ENCODE measurements at regions not wholly inside any gene's neighbourhood (a gene's known extent, or its start where the extent isn't known, plus 50 kb on each side); places are given as distances from the start of the nearest gene placed in this dataset.

DNA sequence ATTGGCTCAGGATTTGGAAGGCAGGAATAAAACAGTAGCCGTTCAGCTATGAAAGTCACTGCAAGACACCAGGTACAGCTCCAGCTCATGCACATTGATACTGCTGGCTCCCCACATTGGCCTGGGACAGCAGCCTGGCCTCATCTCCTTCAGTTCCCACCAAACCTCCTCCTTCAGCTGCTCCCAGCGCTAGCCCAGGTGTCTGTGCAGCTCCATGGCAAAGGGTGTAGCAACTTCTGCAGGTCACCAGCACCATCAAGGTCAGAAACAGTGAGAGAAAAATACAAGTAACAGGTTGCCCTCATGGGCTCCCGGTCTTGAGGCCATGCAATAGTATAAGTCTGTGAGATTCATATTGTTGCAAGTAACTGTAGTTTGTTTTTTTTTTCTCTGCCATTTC is 216.7 kb upstream of the CTAGE1 start:
- Histone ChIP-seq H3K4me1 (no peaks in the 10 kb centered on the region), H3K9me3 (no peaks in the 10 kb centered on the region), H3K27me3 (ENCODE audit: insufficient read depth in 3 of 3, low read length in 2 of 3) (no peaks in the 10 kb centered on the region), H3K27ac (no peak overlapping the region), H3K36me3 (ENCODE audit: insufficient read depth in 1 of 2, low read depth in 1 of 2) (no peaks in the 10 kb centered on the region), H3K4me3 (no peak overlapping the region)
- TF ChIP-seq, protein P1, sequence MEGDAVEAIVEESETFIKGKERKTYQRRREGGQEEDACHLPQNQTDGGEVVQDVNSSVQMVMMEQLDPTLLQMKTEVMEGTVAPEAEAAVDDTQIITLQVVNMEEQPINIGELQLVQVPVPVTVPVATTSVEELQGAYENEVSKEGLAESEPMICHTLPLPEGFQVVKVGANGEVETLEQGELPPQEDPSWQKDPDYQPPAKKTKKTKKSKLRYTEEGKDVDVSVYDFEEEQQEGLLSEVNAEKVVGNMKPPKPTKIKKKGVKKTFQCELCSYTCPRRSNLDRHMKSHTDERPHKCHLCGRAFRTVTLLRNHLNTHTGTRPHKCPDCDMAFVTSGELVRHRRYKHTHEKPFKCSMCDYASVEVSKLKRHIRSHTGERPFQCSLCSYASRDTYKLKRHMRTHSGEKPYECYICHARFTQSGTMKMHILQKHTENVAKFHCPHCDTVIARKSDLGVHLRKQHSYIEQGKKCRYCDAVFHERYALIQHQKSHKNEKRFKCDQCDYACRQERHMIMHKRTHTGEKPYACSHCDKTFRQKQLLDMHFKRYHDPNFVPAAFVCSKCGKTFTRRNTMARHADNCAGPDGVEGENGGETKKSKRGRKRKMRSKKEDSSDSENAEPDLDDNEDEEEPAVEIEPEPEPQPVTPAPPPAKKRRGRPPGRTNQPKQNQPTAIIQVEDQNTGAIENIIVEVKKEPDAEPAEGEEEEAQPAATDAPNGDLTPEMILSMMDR (IDR thresholded peaks at IDR 0.05) = no peak
- intact Hi-C loops (cut with DNase I) = no loop called here
- ATAC-seq = no peak
- no peak for DNase-seq
- 67 to 80% (median 73%) methylated on average over 3 of the region's 3 CpGs for WGBS, 3 donors

DNA sequence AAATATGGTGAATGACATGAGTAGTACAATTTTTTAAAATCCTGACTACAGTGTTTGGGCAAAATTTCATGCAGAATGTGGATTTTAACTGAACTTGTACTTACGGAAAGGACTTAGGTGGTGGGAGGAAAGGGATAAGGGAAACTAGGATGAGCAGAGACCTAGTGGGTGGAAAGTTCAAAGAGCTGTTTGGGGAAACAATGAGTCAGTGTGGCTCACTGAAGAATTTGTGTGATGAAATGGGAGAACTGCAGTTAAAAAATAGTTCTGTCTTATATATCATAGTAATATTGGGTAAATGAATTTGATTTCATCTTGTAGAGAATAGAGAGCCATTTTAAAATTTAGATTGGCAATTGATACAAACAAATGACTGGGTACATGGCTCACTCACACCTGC is 220.1 kb upstream of the CTAGE1 start:
- TF ChIP-seq, protein P1 (IDR thresholded peaks at IDR 0.05) = no peak
- WGBS, 3 donors = 85 to 91% (median 89%) methylated on average over 1 of the region's 1 CpG
- no peak for ATAC-seq

DNA sequence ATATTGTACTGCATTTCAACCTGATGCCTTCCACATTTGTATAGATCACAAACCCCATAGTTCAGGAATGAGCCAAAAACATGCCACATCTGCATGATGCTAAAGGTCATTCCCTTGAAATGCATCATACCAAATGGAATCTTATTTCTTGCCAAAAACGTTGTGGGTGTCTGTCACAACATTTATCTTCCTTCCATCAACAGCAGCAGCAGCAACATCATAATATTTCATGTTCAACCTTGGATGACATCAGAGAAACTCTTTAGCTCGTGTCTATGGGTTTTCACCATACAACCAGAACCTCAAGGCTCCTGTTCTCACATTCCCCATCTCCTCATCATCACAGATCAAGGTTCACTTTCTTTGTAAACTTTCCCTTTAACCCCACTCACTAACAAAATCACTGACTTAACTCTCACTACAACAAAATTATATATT is 221.3 kb upstream of the CTAGE1 start:
- TF ChIP-seq, protein P1 (IDR thresholded peaks at IDR 0.05) = no peak
- intact Hi-C loops (cut with DNase I) = no loop called here
- H3K27ac ChIP-seq = no peak overlapping the region
- H3K9me3 ChIP-seq = no peaks in the 10 kb centered on the region
- no peak for DNase-seq
- WGBS, 3 donors = 33 to 42% (median 34%) methylated on average over 2 of the region's 2 CpGs
- no peaks in the 10 kb centered on the region for H3K4me1 ChIP-seq
- ATAC-seq = no peak
- no peaks in the 10 kb centered on the region for H3K36me3 ChIP-seq (ENCODE audit: insufficient read depth in 1 of 2, low read depth in 1 of 2)
- no peaks in the 10 kb centered on the region for H3K27me3 ChIP-seq (ENCODE audit: insufficient read depth in 3 of 3, low read length in 2 of 3)
- no peak overlapping the region for H3K4me3 ChIP-seq

More for the DNA sequence above, 220.1 kb upstream of the CTAGE1 start:
- Histone ChIP-seq H3K36me3 (ENCODE audit: insufficient read depth in 1 of 2, low read depth in 1 of 2) (no peaks in the 10 kb centered on the region), H3K9me3 (no peaks in the 10 kb centered on the region), H3K4me3 (no peak overlapping the region), H3K4me1 (no peaks in the 10 kb centered on the region), H3K27me3 (ENCODE audit: insufficient read depth in 3 of 3, low read length in 2 of 3) (no peaks in the 10 kb centered on the region), H3K27ac (no peak overlapping the region)
- intact Hi-C loops (cut with DNase I) = no loop called here
- DNase-seq = no peak

DNA sequence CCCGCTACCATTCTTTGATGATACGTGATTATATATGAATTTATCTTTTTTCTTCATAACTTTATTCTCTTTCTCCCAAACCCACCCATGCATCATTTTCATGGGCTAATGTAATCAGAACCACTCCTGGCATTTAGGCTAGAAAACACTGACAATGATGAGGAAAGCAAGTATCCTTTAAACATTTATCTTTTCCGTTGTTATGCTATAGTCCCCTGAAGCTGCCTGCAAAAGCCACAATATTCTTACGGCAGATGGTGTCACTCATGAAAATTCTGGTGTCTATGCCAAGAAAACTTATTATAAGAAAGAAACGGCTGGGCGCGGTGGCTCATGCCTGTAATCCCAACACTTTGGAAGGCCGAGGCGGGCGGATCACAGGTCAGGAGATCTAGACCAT is 221.8 kb upstream of the CTAGE1 start:
- ATAC-seq = no peak
- 78 to 93% (median 85%) methylated on average over 7 to 10 of the region's 10 CpGs for WGBS, 3 donors

More for the DNA sequence above, 221.8 kb upstream of the CTAGE1 start:
- intact Hi-C loops (cut with DNase I) = no loop called here
- Histone ChIP-seq H3K9me3 (no peaks in the 10 kb centered on the region), H3K4me3 (no peak overlapping the region), H3K27ac (no peak overlapping the region), H3K36me3 (ENCODE audit: insufficient read depth in 1 of 2, low read depth in 1 of 2) (no peaks in the 10 kb centered on the region), H3K4me1 (no peaks in the 10 kb centered on the region), H3K27me3 (ENCODE audit: insufficient read depth in 3 of 3, low read length in 2 of 3) (no peaks in the 10 kb centered on the region)
- TF ChIP-seq, protein P1 (IDR thresholded peaks at IDR 0.05) = no peak
- DNase-seq = no peak

Data from psoas muscle (tissue), 7 donors.